H9 (cell line): ENCODE measurements at regions not wholly inside any gene's neighbourhood (a gene's known extent, or its start where the extent isn't known, plus 50 kb on each side); places are given as distances from the start of the nearest gene placed in this dataset.

Experiments used
- DNase-seq: peaks from one replicate; pipeline ENCODE4 v3.0.0-alpha.2; 2017
- H2AFZ ChIP-seq: one replicate; pipeline ENCODE4 v1.6.1; 2013; ENCODE audit warnings: mild to moderate bottlenecking, low read length, control low read depth, moderate library complexity
- H2AK5ac ChIP-seq: 2 replicates; pipeline ENCODE4 v1.6.1; 2013; ENCODE audit warnings: low read length, control low read depth, mixed read lengths; ENCODE audit not compliant: insufficient read length
- H2BK120ac ChIP-seq: one replicate; pipeline ENCODE4 v1.6.1; 2013; ENCODE audit warnings: low read depth, mild to moderate bottlenecking, low read length, control low read depth, inconsistent platforms; ENCODE audit not compliant: poor library complexity, severe bottlenecking
- H2BK12ac ChIP-seq: 2 replicates; pipeline ENCODE4 v1.6.1; 2013; ENCODE audit warnings: low read length, control low read depth, mixed read lengths, low read depth; ENCODE audit not compliant: insufficient read length
- H2BK15ac ChIP-seq: 2 replicates; pipeline ENCODE4 v1.6.1; 2013; ENCODE audit warnings: low read depth, low read length, control low read depth
- H2BK20ac ChIP-seq: one replicate; pipeline ENCODE4 v1.6.1; 2013; ENCODE audit warnings: low read depth, mild to moderate bottlenecking, low read length, control low read depth, inconsistent platforms; ENCODE audit not compliant: poor library complexity, severe bottlenecking
- H2BK5ac ChIP-seq: 2 replicates; pipeline ENCODE4 v1.6.1; 2013; ENCODE audit warnings: low read length, control low read depth, mixed read lengths; ENCODE audit not compliant: insufficient read length
- H3K14ac ChIP-seq: 2 replicates; pipeline ENCODE4 v1.6.1; 2013; ENCODE audit warnings: low read length, control low read depth; ENCODE audit not compliant: insufficient read depth
- H3K18ac ChIP-seq: 2 replicates; pipeline ENCODE4 v1.6.1; 2013; ENCODE audit warnings: low read depth, mild to moderate bottlenecking, mixed read lengths, low read length, control low read depth; ENCODE audit not compliant: insufficient read length
- H3K23ac ChIP-seq: 2 replicates; pipeline ENCODE4 v1.6.1; 2013; ENCODE audit warnings: low read length, control low read depth, mixed read lengths, low read depth; ENCODE audit not compliant: insufficient read length
- H3K23me2 ChIP-seq: 2 replicates; pipeline ENCODE4 v1.6.1; 2013; ENCODE audit warnings: low read depth, mild to moderate bottlenecking, mixed read lengths, low read length, control low read depth; ENCODE audit not compliant: insufficient read length, poor library complexity, severe bottlenecking
- H3K27ac ChIP-seq: 2 replicates; pipeline ENCODE4 v1.5.1; 2013; ENCODE audit warnings: low read length, control low read depth, mixed read lengths, low read depth; ENCODE audit not compliant: insufficient read length
- H3K27me3 ChIP-seq: 2 replicates; pipeline ENCODE4 v1.6.1; 2013; ENCODE audit warnings: low read length, control low read depth, inconsistent platforms; ENCODE audit not compliant: insufficient read depth
- H3K4ac ChIP-seq: 2 replicates; pipeline ENCODE4 v1.6.1; 2013; ENCODE audit warnings: low read depth, mild to moderate bottlenecking, control low read depth, inconsistent platforms, low read length, moderate library complexity
- H3K4me1 ChIP-seq: 2 replicates; pipeline ENCODE4 v1.6.1; 2013; ENCODE audit warnings: low read length, control low read depth, inconsistent platforms; ENCODE audit not compliant: insufficient read depth
- H3K4me2 ChIP-seq: 2 replicates; pipeline ENCODE4 v1.6.1; 2013; ENCODE audit warnings: low read length, control low read depth, mixed read lengths; ENCODE audit not compliant: insufficient read length, insufficient read depth
- H3K56ac ChIP-seq: 2 replicates; pipeline ENCODE4 v1.6.1; 2013; ENCODE audit warnings: low read depth, mild to moderate bottlenecking, mixed read lengths, low read length, control low read depth; ENCODE audit not compliant: insufficient read length
- H3K79me1 ChIP-seq: 2 replicates; pipeline ENCODE4 v1.6.1; 2013; ENCODE audit warnings: low read depth, mild to moderate bottlenecking, moderate library complexity, low read length, control low read depth, inconsistent platforms; ENCODE audit not compliant: insufficient read depth, poor library complexity, severe bottlenecking
- H3K79me2 ChIP-seq: 2 replicates; pipeline ENCODE4 v1.6.1; 2013; ENCODE audit warnings: low read length, control low read depth, inconsistent platforms; ENCODE audit not compliant: insufficient read depth
- H3K9ac ChIP-seq: 2 replicates; pipeline ENCODE4 v1.6.1; 2013; ENCODE audit warnings: low read length, control low read depth, mixed read lengths; ENCODE audit not compliant: insufficient read length; ENCODE audit errors: extremely low read depth
- H3K9me3 ChIP-seq: one replicate; pipeline ENCODE4 v1.6.1; 2013; ENCODE audit warnings: low read depth, low read length, inconsistent platforms; ENCODE audit not compliant: control insufficient read depth
- H3T11ph ChIP-seq: one replicate; pipeline ENCODE4 v1.6.1; 2013; ENCODE audit warnings: mild to moderate bottlenecking, low read length, control low read depth, inconsistent platforms
- H4K20me1 ChIP-seq: one replicate; pipeline ENCODE4 v1.6.1; 2013; ENCODE audit not compliant: control insufficient read depth, insufficient read length, insufficient read depth
- H4K5ac ChIP-seq: 2 replicates; pipeline ENCODE4 v1.6.1; 2013; ENCODE audit warnings: low read depth, mild to moderate bottlenecking, mixed read lengths, low read length, control low read depth; ENCODE audit not compliant: insufficient read length
- H4K8ac ChIP-seq: replicated peaks from 2 replicates; pipeline ENCODE4 v1.6.1; 2013; ENCODE audit warnings: low read length, control low read depth, mixed read lengths, low read depth; ENCODE audit not compliant: insufficient read length
- H4K91ac ChIP-seq: 2 replicates; pipeline ENCODE4 v1.6.1; 2013; ENCODE audit warnings: low read depth, mild to moderate bottlenecking, moderate library complexity, mixed read lengths, low read length, control low read depth; ENCODE audit not compliant: insufficient read length
- H3K27ac Mint-ChIP-seq, 3 experiments: 2 replicates in 2 of 3; 3 replicates in 1 of 3; pipeline ENCODE4 v1.8.0; 2020 to 2021; ENCODE audit warnings: mixed read lengths in 3 of 3, mild to moderate bottlenecking in 1 of 3, moderate library complexity in 1 of 3
- H3K27me3 Mint-ChIP-seq: 2 replicates; pipeline ENCODE4 v1.8.0; 2021; ENCODE audit warnings: low read depth, mild to moderate bottlenecking, moderate library complexity, mixed read lengths
- H3K36me3 Mint-ChIP-seq, 3 experiments: 2 replicates in 2 of 3; 3 replicates in 1 of 3; pipeline ENCODE4 v1.8.0; 2020 to 2021; ENCODE audit warnings: low read depth in 3 of 3, mixed read lengths in 3 of 3; ENCODE audit not compliant: insufficient read depth in 1 of 3
- H3K4me1 Mint-ChIP-seq, 2 experiments: 2 replicates each; pipeline ENCODE4 v1.8.0; 2020; ENCODE audit warnings: mixed read lengths in 2 of 2
- H3K4me3 Mint-ChIP-seq, 2 experiments: 2 replicates in 1 of 2; 3 replicates in 1 of 2; pipeline ENCODE4 v1.8.0; 2020 to 2021; ENCODE audit warnings: mild to moderate bottlenecking in 2 of 2, mixed read lengths in 2 of 2, moderate library complexity in 1 of 2
- H3K9me3 Mint-ChIP-seq, 2 experiments: 2 replicates in 1 of 2; 3 replicates in 1 of 2; pipeline ENCODE4 v1.8.0; 2020; ENCODE audit warnings: mild to moderate bottlenecking in 2 of 2, mixed read lengths in 2 of 2, moderate library complexity in 1 of 2
- WGBS: extraction: QIAGEN DNeasy Blood & Tissue Kit; methylation state at CpG from one replicate; pipeline ENCODE4 v1.1.7; 2013; ENCODE audit warnings: missing lambda C conversion rate, low lambda C conversion rate, mixed read lengths; ENCODE audit not compliant: insufficient read length; ENCODE audit errors: extremely low coverage; 5-methylcytosine and 5-hydroxymethylcytosine counted together
- TF ChIP-seq, protein P1 (sequence below): fragments of 200-600 bp; sonication (generic); conservative IDR thresholded peaks from 3 replicates; pipeline ENCODE4 v1.8.0; 2021; ENCODE audit warnings: antibody characterized with exemption, mild to moderate bottlenecking

DNA sequence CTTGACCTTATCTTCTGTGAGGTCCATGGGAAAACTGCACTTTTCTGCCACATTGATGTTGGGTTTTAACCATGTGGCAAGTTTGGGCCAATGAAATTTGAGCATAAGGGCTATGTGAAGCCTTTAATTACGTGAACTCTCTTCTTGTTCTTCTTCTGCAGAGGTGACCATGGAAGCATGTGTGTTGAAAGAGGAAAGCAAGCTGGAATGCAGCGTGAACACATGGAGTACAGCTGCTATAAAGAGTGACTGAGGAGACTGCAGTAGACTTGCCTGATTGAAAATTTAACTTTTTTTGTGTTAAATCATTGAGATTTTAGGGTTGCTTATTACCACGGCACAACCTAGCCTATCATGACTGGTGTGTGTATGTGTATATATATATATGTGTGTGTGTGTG lies 347.3 kb downstream of the ZIC1 start:
- H4K91ac ChIP-seq: no peak overlapping the region
- H3K79me1 ChIP-seq: no peaks in the 10 kb centered on the region
- Mint-ChIP-seq H3K27ac (no peak overlapping the region), H3K27me3 (no peaks in the 10 kb centered on the region), H3K36me3 (no peaks in the 10 kb centered on the region), H3K9me3 (no peaks in the 10 kb centered on the region), H3K4me1 (0 out of 4 replicates have a peak, but pooled peaks cover 0 to 2% of the 10 kb centered on the region in 2 experiments), H3K4me3 (no peak overlapping the region)
- no peak overlapping the region for H2BK5ac ChIP-seq
- H3K27ac ChIP-seq: no peak overlapping the region
- H4K20me1 ChIP-seq: no peaks in the 10 kb centered on the region
- WGBS: no CpG with 5 or more reads among the region's 3 CpGs
- H4K8ac ChIP-seq: no peak overlapping the region
- no peak overlapping the region for H3K56ac ChIP-seq
- H3K18ac ChIP-seq: no peak overlapping the region
- DNase-seq: no peak
- H3T11ph ChIP-seq: no peak overlapping the region
- H2AK5ac ChIP-seq: no peak overlapping the region
- no peaks in the 10 kb centered on the region; the same call in 1 of the 2 replicates for H3K79me2 ChIP-seq
- H2BK12ac ChIP-seq: no peak overlapping the region
- no peak overlapping the region for H3K23ac ChIP-seq
- TF ChIP-seq, protein P1, sequence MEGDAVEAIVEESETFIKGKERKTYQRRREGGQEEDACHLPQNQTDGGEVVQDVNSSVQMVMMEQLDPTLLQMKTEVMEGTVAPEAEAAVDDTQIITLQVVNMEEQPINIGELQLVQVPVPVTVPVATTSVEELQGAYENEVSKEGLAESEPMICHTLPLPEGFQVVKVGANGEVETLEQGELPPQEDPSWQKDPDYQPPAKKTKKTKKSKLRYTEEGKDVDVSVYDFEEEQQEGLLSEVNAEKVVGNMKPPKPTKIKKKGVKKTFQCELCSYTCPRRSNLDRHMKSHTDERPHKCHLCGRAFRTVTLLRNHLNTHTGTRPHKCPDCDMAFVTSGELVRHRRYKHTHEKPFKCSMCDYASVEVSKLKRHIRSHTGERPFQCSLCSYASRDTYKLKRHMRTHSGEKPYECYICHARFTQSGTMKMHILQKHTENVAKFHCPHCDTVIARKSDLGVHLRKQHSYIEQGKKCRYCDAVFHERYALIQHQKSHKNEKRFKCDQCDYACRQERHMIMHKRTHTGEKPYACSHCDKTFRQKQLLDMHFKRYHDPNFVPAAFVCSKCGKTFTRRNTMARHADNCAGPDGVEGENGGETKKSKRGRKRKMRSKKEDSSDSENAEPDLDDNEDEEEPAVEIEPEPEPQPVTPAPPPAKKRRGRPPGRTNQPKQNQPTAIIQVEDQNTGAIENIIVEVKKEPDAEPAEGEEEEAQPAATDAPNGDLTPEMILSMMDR: no peak
- H2BK20ac ChIP-seq: no peak overlapping the region
- no peak overlapping the region for H3K9ac ChIP-seq
- no peaks in the 10 kb centered on the region for H3K27me3 ChIP-seq
- no peak overlapping the region for H4K5ac ChIP-seq
- H2BK120ac ChIP-seq: no peak overlapping the region
- no peak overlapping the region for H3K4me2 ChIP-seq
- H3K4ac ChIP-seq: no peak overlapping the region
- H2BK15ac ChIP-seq: no peak overlapping the region
- no peaks in the 10 kb centered on the region for H3K4me1 ChIP-seq
- H3K9me3 ChIP-seq: no peaks in the 10 kb centered on the region
- H2AFZ ChIP-seq: no peak overlapping the region
- no peaks in the 10 kb centered on the region for H3K23me2 ChIP-seq
- H3K14ac ChIP-seq: no peak overlapping the region
